RPMI8226 (cell line): ENCODE measurements at regions not wholly inside any gene's neighbourhood (a gene's known extent, or its start where the extent isn't known, plus 50 kb on each side); places are given as distances from the start of the nearest gene placed in this dataset.

Source experiments
- DNase-seq: peaks from one replicate; pipeline ENCODE4 v3.0.0-alpha.2; 2015

GRCh38 chr12:91328451-91328850, 145.8 kb upstream of the DCN start:
- no peak for DNase-seq

DNA sequence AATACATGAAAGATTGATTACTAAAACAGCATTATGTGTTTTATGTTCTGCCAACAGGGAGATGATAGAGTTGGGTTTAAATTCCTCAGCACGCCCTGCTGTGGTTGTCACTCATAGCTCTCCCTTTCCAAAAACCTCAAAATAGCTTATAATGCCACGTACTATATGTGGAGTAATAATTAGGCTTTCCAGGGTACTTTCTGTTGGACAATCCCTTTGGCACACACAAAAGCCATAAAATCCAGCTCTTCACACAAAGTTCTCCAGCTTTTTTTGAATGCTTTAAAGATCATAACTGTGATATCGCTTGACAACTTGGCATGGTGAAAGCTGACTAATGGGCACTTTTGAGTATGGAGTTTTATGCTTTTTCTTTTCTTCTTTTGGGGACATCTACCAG, 145.3 kb upstream of the DCN start:
- DNase-seq, result no peak

GRCh38 chr12:91327131-91327530, 144.5 kb upstream of the DCN start:
- DNase-seq, result no peak

DNA sequence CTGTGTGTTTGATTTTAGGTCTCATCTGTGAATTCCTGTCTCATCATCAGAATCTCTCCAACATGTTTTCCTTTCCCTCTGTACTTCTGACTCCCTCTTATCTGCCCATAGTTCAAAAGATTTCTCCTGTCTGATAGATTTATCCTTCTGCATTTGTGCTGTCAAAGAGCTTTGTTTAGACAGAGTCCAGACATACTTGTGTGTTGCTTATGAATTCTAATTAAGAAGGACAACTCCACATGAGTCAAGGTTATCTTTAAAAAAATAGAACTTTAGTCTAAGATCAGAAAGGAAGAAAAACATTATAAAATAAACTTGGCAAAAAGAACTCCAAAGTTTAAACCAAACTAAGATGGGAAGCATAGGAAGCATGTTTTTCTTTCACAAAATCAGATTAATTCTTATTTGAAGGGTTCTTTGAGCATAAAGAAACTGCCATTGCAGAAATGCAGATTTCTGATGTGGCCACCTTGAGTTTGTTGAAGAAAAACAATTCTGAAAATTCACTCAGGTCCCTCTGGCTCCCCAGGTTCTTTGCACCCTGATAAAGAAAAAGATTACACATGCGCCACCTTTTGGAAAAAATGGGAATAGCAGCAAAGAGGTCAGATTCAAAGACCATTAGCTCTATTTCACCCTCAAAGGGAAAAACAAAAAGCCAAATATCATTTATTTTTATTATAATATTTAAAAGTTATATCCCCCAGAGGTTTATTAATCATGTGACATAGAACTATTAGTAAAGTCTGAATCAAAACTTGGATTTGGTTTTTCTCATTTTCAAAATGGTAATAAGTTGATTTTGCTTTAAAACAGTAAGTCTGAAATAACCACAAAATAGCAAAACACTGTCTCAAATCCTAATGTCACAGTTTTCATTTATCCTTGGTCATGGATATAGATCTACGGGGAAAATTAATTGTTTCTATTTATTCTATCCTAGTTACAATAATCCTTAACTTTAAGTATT, 143.7 kb upstream of the DCN start:
- peak; percentile 63 for DNase-seq

GRCh38 chr12:91320999-91321398, 138.4 kb upstream of the DCN start:
- DNase-seq, result no peak

- no peak for DNase-seq
Measured at GRCh38 chr12:91319071-91319760, 136.6 kb upstream of the DCN start.

- DNase-seq, result no peak
Measured at GRCh38 chr12:91317306-91317705, 134.7 kb upstream of the DCN start.

DNA sequence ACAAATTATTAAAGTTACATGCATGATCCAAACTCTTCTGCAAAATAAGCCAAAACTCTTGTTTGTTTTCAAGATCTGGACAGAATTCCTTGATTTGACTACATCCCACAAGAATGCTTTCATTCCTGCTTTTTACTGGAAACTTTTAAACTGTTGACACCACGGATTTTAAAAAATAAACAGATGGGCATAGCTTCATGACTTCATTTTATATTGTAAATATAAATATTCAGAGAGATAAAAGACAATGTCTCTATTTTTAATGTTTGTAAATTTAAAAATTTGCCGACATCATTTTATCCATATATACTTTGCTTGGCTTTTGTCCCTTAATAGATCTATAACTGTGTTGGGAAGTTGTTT, 134.3 kb upstream of the DCN start:
- DNase-seq, result no peak

- DNase-seq, result no peak
Measured at GRCh38 chr12:91316161-91316906, 133.7 kb upstream of the DCN start.

DNA sequence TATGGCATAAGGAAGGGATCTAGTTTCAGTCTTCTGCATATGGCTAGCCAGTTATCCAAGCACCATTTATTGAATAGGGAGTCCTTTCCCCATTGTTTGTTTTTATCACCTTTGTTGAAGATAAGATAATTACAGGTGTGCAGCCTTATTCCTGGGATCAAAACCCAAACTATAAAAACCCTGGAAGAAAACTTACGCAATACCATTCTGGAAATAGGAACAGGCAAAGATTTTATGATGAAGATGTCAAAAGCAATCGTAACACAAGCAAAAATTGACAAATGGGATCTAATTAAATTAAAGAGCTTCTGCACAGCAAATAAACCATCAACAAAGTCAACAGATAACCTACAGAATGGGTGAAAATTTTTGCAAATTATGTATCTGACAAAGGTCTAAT, 128.5 kb upstream of the DCN start:
- DNase-seq, result no peak

GRCh38 chr12:91309450-91309849, 126.8 kb upstream of the DCN start:
- DNase-seq, result no peak

DNA sequence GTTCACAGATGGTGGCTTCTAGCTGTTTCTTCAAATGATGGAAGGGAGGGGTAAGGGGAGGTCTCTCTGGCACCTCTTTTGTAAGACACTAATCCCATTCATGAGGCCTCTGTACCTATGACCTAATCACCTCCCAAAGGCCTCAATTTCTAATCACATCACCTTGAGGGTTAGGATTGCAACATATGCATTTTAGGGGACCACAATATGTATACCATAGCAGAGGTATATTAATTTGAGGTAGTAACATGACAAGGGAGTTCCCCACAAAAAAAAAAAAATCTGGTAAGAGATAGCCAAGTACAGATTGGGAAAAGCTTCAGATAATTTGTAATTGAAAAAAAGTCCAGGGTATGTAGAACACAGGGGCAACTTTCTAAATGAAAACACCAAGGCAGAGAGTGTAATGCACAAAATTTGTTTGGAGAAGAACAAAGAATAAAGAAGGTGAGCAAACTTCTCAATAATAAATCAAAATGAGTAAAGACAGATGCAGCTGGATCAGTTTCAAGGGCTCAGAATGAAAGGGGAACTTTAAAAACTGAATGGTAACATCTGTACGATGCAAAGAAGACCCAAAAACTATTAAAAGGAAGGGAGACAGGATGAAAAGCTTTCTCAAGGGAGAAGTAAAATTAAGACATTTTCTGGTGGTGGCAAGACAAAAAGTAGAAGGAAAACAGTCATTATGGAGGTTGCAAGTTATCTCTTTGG, 125.5 kb upstream of the DCN start:
- DNase-seq, result no peak

DNA sequence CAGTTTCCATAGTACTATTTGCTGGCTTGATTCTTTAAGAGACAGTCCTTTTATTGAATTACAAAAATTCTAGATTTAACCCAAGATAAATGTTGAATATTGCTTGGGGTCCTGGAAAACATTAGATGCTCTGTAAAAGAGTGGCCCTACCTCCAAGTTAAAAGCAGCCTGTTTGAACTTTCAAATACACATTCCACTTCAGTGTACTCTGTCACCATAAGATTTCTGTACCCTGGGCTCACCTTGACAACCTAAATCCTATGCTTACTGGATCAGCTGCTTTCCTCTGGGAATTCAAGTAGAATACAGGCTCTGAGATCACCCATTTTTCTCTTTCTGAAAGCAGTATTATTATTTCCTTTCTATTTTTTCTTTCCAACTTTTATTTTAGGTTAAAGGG, 107.7 kb upstream of the DCN start:
- DNase-seq, result no peak

DNA sequence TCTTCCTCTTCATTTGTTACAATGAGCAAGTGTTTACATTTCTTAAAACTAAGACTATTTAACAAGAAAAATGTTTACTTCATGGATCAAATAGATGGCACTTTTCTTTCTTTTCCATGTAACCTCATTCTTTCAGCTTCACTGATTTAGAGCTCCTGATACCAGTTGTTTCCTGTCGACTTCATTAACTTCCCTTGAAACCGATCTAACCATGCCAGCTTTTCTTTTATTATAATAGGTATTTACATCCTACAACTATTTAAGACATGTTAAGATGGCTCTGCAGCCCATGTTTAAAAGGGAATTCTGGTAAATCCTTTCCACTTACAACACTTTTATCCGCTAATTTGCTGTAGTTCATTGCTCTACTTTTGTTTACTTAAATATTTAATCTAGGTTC, 107.3 kb upstream of the DCN start:
- DNase-seq, result no peak

- no peak for DNase-seq
Measured at GRCh38 chr12:91289072-91289471, 106.5 kb upstream of the DCN start.

DNA sequence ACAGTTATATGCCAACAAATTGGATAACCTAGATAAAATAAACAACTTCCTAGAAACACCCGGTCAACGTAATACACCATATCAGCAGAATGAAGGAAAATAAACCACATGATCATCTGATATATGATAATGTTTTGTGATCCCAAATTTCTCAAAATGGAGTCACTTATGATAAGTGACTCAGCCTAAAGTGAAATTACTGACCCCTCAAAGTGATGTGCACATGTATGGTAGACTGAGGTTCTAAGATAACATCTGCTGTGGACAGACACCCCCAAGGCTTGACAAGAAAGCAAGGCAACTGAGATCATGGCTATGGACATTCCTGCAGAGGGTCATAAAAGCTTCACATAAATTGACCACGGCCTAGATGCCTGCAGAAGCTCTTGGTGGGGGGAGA, 105.1 kb upstream of the DCN start:
- DNase-seq, result no peak

DNA sequence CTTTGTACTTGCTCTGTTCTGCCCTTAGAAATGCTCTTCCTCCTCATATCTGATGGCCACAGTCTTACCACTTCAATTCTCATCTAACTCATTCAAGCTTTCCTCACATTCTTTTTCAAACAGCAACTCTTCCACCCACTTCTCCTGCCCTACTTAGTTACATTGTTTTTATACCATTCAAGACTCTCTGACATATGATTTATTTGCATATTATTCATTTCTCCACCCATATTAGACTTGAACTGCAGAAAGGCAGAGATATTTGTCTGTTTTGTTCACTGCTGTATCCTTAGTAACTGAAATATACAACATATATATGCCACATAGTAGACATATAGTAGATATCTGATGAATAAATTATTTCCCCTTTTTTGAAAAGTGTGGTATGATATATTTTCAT, 95.5 kb upstream of the DCN start:
- DNase-seq, result no peak

GRCh38 chr12:91276509-91276908, 93.9 kb upstream of the DCN start:
- no peak for DNase-seq

DNA sequence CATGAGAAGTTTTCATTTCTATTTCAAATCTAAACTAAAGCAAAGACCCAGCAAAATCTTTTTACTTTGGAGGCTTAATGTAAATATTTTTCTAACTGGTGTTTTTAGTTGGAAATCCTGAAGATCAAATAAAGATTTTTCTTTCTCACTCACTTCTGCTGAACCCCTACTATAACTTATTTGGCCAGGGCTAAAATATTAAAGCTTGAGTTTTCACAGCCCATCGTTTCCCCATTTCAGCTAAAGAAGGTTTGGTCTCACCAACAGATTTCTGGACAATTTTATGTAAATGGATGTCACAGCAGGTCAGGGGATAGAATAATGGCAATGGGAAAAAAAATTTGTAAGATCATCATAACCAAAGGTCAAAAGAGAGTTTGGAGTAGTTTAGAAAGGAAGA, 92.7 kb upstream of the DCN start:
- no peak for DNase-seq

DNA sequence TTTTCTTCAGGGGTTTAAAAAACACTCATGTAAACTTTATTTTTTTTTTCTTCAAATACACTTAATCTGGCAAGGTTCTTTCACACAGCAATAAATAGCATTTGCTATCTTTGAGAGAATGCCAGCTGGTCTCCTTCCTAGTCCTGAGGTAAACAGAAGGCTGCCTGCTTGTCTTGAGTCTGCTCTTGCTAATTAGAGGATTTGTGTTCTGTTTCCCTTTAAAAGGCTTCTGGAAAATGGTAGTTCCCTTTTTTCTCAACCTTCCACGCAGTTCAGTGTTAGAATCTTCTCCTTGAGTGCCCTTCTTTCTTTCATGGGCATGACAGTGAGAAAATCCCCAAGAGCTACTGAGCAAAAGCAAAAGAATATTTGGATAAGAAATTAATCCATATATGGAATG, 92.3 kb upstream of the DCN start:
- no peak for DNase-seq

- no peak for DNase-seq
Measured at GRCh38 chr12:91273560-91273959, 90.9 kb upstream of the DCN start.

GRCh38 chr12:91272461-91273063, 89.9 kb upstream of the DCN start:
- DNase-seq, result no peak

- DNase-seq, result no peak
Measured at GRCh38 chr12:91271185-91271584, 88.6 kb upstream of the DCN start.
